ENCODE measurements at regions not wholly inside any gene's neighbourhood (a gene's known extent, or its start where the extent isn't known, plus 50 kb on each side); places are given as distances from the start of the nearest gene placed in this dataset.

GRCh38 chr17:77450742-77451244 lies 310.0 kb downstream of the SEC14L1 start (continued):
- TF ChIP-seq ATF7-NPFF (CRISPR knock-in tag; IDR thresholded peaks at IDR 0.05; ENCODE audit: low read depth) (no peak), ZNF235 (CRISPR knock-in tag; IDR thresholded peaks at IDR 0.05; ENCODE audit: borderline replicate concordance) (0 out of 2 replicates have a peak, but pooled peaks have one; percentile 70), ZNF367 (CRISPR knock-in tag; IDR thresholded peaks at IDR 0.05; ENCODE audit: borderline replicate concordance) (no peak), NRL (CRISPR knock-in tag; IDR thresholded peaks at IDR 0.05; ENCODE audit: borderline replicate concordance) (no peak; the same call in 1 of the 2 replicates), ZNF746 (CRISPR knock-in tag; IDR thresholded peaks at IDR 0.05) (no peak), SALL1 (CRISPR knock-in tag; IDR thresholded peaks at IDR 0.05) (0 out of 2 replicates have a peak, but pooled peaks have one; percentile 5), NFRKB (IDR thresholded peaks at IDR 0.05) (no peak), RFXANK (CRISPR knock-in tag; IDR thresholded peaks at IDR 0.05) (no peak), ZFYVE20 (CRISPR knock-in tag; IDR thresholded peaks at IDR 0.05; ENCODE audit: borderline replicate concordance, low read depth) (0 out of 2 replicates have a peak, but pooled peaks have one; percentile 49), PAX8 (CRISPR knock-in tag; IDR thresholded peaks at IDR 0.05; ENCODE audit: borderline replicate concordance) (0 out of 2 replicates have a peak, but pooled peaks have one; percentile 1), ZNF124 (CRISPR knock-in tag; IDR thresholded peaks at IDR 0.05) (no peak; the same call in none of the 2 replicates), TFAP4 (IDR thresholded peaks at IDR 0.05; ENCODE audit: borderline replicate concordance, low read depth) (no peak), ZFX (CRISPR knock-in tag; IDR thresholded peaks at IDR 0.05; ENCODE audit: low read depth) (peak; percentile 5; the same call in 1 of the 2 replicates), ZNF263 (CRISPR knock-in tag; IDR thresholded peaks at IDR 0.05) (peak; percentile 66), ZNF430 (CRISPR knock-in tag; IDR thresholded peaks at IDR 0.05) (peak; percentile 13; the same call in 1 of the 2 replicates), ZNF296 (CRISPR knock-in tag; conservative IDR thresholded peaks at IDR 0.05) (0 out of 2 replicates have a peak, but pooled peaks have one; percentile 22), CAMTA2 (CRISPR knock-in tag; IDR thresholded peaks at IDR 0.05; ENCODE audit: borderline replicate concordance) (0 out of 2 replicates have a peak, but pooled peaks have one; percentile 62), ZNF563 (CRISPR knock-in tag; IDR thresholded peaks at IDR 0.05) (peak; percentile 47; the same call in 1 of the 2 replicates), ZBTB21 (CRISPR knock-in tag; IDR thresholded peaks at IDR 0.05) (no peak), ZNF180 (CRISPR knock-in tag; IDR thresholded peaks at IDR 0.05; ENCODE audit: borderline replicate concordance, low read depth) (no peak), SNAPC2 (CRISPR knock-in tag; IDR thresholded peaks at IDR 0.05) (no peak), ZNF737 (CRISPR knock-in tag; IDR thresholded peaks at IDR 0.05; ENCODE audit: borderline replicate concordance) (no peak), ZNF468 (CRISPR knock-in tag; IDR thresholded peaks at IDR 0.05) (0 out of 2 replicates have a peak, but pooled peaks have one; percentile 63), GZF1 (CRISPR knock-in tag; IDR thresholded peaks at IDR 0.05) (peak; percentile 15; the same call in 1 of the 2 replicates)
- TF ChIP-seq, protein P1, sequence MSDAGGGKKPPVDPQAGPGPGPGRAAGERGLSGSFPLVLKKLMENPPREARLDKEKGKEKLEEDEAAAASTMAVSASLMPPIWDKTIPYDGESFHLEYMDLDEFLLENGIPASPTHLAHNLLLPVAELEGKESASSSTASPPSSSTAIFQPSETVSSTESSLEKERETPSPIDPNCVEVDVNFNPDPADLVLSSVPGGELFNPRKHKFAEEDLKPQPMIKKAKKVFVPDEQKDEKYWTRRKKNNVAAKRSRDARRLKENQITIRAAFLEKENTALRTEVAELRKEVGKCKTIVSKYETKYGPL (CRISPR knock-in tag; IDR thresholded peaks at IDR 0.05): no peak
- TF ChIP-seq, protein P2, sequence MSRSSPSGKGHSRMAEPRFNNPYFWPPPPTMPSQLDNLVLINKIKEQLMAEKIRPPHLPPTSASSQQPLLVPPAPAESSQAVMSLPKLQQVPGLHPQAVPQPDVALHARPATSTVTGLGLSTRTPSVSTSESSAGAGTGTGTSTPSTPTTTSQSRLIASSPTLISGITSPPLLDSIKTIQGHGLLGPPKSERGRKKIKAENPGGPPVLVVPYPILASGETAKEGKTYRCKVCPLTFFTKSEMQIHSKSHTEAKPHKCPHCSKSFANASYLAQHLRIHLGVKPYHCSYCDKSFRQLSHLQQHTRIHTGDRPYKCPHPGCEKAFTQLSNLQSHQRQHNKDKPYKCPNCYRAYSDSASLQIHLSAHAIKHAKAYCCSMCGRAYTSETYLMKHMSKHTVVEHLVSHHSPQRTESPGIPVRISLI (CRISPR knock-in tag; IDR thresholded peaks at IDR 0.05; ENCODE audit: borderline replicate concordance): 0 out of 2 replicates have a peak, but pooled peaks have one; percentile 20
- TF ChIP-seq, protein P3, sequence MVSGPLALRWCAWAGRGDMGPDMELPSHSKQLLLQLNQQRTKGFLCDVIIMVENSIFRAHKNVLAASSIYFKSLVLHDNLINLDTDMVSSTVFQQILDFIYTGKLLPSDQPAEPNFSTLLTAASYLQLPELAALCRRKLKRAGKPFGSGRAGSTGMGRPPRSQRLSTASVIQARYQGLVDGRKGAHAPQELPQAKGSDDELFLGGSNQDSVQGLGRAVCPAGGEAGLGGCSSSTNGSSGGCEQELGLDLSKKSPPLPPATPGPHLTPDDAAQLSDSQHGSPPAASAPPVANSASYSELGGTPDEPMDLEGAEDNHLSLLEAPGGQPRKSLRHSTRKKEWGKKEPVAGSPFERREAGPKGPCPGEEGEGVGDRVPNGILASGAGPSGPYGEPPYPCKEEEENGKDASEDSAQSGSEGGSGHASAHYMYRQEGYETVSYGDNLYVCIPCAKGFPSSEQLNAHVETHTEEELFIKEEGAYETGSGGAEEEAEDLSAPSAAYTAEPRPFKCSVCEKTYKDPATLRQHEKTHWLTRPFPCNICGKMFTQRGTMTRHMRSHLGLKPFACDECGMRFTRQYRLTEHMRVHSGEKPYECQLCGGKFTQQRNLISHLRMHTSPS (CRISPR knock-in tag; IDR thresholded peaks at IDR 0.05; ENCODE audit: low read depth): no peak

Data from HepG2 (cell line).